ENCODE measurements at regions not wholly inside any gene's neighbourhood (a gene's known extent, or its start where the extent isn't known, plus 50 kb on each side); places are given as distances from the start of the nearest gene placed in this dataset.

DNA sequence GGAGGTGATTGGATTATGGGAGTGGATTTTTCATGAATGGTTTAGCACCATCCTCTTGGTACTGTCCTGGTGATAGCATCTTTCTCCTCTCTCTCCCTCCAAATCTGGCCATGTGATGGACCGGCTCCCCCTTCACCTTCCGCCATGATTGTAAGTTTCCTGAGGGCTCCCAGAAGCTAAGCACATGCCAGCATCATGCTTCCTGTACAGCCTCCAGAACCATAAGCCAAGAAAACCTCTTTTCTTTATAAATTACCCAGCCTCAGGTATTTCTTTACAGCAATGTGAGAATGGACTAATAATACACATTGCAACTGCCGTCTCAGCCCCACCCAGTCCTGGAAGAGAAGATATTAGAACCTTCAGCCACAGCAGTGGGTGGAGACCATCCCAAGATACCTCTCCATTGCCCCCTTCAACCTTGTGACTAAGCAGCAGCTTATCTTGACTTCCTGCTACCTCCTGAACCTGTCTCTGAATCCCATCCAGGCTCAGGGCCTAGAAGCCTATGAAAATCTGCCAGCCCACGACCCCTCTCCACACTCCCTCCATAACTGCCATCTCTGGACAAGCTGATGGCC, 81.8 kb upstream of the AGAP1 start:
- TF ChIP-seq POLR2A (IDR thresholded peaks at IDR 0.05; ENCODE audit: low read depth, low read length): no peak
- TF ChIP-seq TAF1 (IDR thresholded peaks at IDR 0.05; ENCODE audit: low read depth, low read length): no peak
- TF ChIP-seq PAX5 (IDR thresholded peaks at IDR 0.05; ENCODE audit: insufficient read depth, low read length, severe bottlenecking): no peak
- TF ChIP-seq POLR2AphosphoS5 (IDR thresholded peaks at IDR 0.05; ENCODE audit: low read depth, low read length): no peak
- no peak for TF ChIP-seq SPI1 (IDR thresholded peaks at IDR 0.05; ENCODE audit: low read depth, low read length)

All from GM12891 (cell line).